ENCODE measurements at regions not wholly inside any gene's neighbourhood (a gene's known extent, or its start where the extent isn't known, plus 50 kb on each side); places are given as distances from the start of the nearest gene placed in this dataset.

DNA sequence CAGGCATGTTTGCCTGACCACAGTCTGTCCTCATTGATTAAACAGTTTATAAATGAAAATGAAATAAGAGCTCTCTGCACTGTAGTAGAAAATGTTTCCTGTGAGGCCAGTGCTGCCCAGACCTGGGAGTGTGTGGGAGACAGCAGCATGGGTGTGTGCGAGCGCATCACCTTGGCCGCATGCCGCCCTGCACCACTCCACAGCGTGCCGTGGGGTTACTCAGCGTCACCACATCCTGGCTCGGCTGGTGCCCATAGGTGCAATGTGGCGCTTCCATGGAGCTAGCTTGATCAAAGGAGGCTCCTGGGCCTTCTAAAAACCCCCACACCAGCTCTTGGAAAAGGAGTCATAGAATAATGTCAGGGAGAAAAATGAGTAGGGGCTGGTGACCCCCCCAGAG, 76.0 kb upstream of the EPC2 start:
- TF ChIP-seq POLR2AphosphoS5 (IDR thresholded peaks at IDR 0.05; ENCODE audit: low read depth, low read length) (no peak), POLR2A (IDR thresholded peaks at IDR 0.05; ENCODE audit: low read depth, low read length) (no peak), TAF1 (IDR thresholded peaks at IDR 0.05; ENCODE audit: borderline replicate concordance, low read depth, low read length) (no peak)
